ENCODE measurements at regions not wholly inside any gene's neighbourhood (a gene's known extent, or its start where the extent isn't known, plus 50 kb on each side); places are given as distances from the start of the nearest gene placed in this dataset.

DNA sequence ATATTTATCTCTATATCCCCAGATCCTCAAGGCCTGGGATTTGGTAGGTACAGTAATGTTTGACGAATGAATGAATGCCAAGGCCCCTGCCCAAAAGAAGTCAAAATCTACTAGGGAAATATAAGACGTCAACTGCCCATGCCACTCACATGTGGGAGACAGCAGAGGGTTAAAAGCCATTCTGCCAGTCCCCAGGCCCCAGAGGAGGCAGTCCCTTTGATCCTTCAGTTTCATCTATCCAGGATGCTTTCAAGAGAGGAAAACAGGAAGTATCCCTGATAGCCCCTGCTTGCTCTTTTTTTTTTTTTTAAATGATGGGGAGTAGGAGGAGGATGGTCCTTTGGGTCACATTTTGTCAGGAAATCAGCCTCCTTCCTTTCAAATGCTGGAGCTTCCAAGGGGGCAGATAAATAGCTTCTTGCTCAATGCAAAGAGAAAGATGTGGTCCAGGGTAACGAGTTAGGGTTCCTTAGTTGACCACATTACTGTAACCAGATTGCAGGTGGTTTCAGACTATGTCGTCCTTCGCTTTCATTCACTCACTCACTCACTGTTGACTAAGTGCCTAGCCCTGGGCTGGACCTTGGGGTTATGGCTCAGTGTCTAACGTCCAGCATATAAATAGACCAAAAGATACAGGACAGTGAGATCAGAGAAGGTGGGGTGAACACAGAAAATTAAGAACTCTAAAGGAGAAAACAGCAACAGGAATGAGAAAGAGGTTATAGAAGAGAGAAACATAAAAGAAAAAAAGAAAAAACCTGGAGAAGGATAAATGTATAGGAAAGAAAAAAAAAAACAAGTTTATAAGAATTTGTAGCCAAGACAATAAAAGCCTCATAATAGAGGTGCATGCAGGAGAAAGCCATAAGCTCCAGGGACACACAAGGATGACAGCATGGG lies 64.6 kb upstream of the PIM1 start:
- peak overlapping the region in 1 of 2 donors; percentile 85 for H3K27ac ChIP-seq
- H3K36me3 ChIP-seq: no peaks in the 10 kb centered on the region
- no peaks in the 10 kb centered on the region for H3K27me3 ChIP-seq
- no peak for DNase-seq
- no peak overlapping the region for H3K4me3 ChIP-seq
- intact Hi-C loops (cut with DNase I; ENCODE audit: low total_unique reads): no loop called here
- no peaks in the 10 kb centered on the region for H3K9me3 ChIP-seq
- TF ChIP-seq, protein P1, sequence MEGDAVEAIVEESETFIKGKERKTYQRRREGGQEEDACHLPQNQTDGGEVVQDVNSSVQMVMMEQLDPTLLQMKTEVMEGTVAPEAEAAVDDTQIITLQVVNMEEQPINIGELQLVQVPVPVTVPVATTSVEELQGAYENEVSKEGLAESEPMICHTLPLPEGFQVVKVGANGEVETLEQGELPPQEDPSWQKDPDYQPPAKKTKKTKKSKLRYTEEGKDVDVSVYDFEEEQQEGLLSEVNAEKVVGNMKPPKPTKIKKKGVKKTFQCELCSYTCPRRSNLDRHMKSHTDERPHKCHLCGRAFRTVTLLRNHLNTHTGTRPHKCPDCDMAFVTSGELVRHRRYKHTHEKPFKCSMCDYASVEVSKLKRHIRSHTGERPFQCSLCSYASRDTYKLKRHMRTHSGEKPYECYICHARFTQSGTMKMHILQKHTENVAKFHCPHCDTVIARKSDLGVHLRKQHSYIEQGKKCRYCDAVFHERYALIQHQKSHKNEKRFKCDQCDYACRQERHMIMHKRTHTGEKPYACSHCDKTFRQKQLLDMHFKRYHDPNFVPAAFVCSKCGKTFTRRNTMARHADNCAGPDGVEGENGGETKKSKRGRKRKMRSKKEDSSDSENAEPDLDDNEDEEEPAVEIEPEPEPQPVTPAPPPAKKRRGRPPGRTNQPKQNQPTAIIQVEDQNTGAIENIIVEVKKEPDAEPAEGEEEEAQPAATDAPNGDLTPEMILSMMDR (IDR thresholded peaks at IDR 0.05): no peak
- TF ChIP-seq POLR2A (IDR thresholded peaks at IDR 0.05): no peak
- H3K4me1 ChIP-seq: peaks cover 5 to 17% of the 10 kb centered on the region in 2 donors

DNA sequence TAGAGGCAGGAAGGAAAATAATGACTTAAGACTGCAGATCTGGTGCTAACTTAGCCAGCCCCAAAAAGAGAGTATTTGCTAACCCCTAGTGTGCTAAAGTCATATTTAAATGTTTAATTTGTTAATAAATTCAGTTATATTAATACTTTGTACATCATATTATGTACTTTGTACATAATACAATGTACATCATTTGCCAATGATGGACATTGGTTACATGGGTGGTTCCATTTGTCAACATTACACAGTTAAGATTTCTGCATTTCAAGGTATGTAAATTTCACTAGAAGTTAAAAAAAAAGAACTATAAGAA lies 63.9 kb upstream of the PIM1 start:
- no peaks in the 10 kb centered on the region for H3K9me3 ChIP-seq

DNA sequence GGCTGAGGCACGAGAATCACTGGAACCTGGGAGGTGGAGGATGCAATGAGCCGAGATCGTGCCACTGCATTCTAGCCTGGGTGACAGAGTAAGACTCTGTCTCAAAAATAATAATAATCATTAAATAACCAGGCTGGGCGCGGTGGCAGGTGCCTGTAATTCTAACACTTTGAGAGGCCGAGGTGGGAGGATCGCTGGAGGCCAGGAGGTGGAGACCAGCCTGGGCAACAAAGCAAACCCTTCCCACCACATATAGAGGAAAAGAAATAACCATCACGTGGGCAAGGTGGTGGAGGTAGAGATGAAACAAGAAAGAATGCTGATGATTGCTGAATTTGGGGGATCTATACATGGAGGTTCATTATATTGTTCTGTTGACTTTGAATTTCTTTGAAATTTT lies 63.4 kb upstream of the PIM1 start:
- Histone ChIP-seq H3K4me3 (no peak overlapping the region), H3K4me1 (peaks cover 5 to 19% of the 10 kb centered on the region in 2 donors), H3K27me3 (no peaks in the 10 kb centered on the region), H3K9me3 (no peaks in the 10 kb centered on the region), H3K27ac (no peak overlapping the region), H3K36me3 (no peaks in the 10 kb centered on the region)
- no peak for DNase-seq
- TF ChIP-seq, protein P1 (IDR thresholded peaks at IDR 0.05): no peak
- TF ChIP-seq POLR2A (IDR thresholded peaks at IDR 0.05): no peak
- intact Hi-C loops (cut with DNase I; ENCODE audit: low total_unique reads): no loop called here

More for the DNA sequence above, 63.9 kb upstream of the PIM1 start:
- Histone ChIP-seq H3K27me3 (no peaks in the 10 kb centered on the region), H3K27ac (no peak overlapping the region), H3K4me3 (no peak overlapping the region), H3K4me1 (peaks cover 5 to 19% of the 10 kb centered on the region in 2 donors), H3K36me3 (no peaks in the 10 kb centered on the region)
- TF ChIP-seq POLR2A (IDR thresholded peaks at IDR 0.05): no peak
- TF ChIP-seq, protein P1 (IDR thresholded peaks at IDR 0.05): no peak
- no peak for DNase-seq
- intact Hi-C loops (cut with DNase I; ENCODE audit: low total_unique reads): no loop called here

DNA sequence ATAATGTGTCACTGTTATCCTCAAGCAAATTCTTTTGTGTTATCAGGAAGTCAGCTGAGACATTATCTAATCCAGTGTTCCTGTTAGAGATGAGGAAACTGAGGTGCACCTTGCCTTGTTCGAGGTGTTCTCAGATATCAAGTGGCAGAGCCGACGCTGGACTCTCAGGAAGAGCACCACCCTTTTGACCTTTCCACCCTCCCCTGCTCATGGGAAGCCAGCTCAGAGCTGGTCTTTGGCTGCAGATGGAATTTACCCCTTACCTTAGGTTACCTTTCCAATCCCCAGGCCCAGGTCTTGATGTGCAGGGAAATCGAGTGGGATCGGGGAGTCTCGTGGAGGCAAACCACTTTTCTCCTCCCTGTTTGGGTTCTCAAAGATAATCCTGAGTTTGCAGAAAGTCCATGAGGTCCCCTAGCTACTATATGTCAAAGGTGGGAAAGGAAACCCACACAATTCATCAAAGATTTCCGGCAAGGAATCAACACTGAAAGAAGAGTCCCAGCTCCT lies 62.9 kb upstream of the PIM1 start:
- TF ChIP-seq, protein P1 (IDR thresholded peaks at IDR 0.05): no peak
- no peak for TF ChIP-seq POLR2A (IDR thresholded peaks at IDR 0.05)
- DNase-seq: no peak
- no peaks in the 10 kb centered on the region for H3K36me3 ChIP-seq
- intact Hi-C loops (cut with DNase I; ENCODE audit: low total_unique reads): no loop called here
- H3K27ac ChIP-seq: no peak overlapping the region
- peaks cover 5 to 19% of the 10 kb centered on the region in 2 donors for H3K4me1 ChIP-seq
- no peaks in the 10 kb centered on the region for H3K9me3 ChIP-seq
- H3K4me3 ChIP-seq: no peak overlapping the region
- H3K27me3 ChIP-seq: no peaks in the 10 kb centered on the region

DNA sequence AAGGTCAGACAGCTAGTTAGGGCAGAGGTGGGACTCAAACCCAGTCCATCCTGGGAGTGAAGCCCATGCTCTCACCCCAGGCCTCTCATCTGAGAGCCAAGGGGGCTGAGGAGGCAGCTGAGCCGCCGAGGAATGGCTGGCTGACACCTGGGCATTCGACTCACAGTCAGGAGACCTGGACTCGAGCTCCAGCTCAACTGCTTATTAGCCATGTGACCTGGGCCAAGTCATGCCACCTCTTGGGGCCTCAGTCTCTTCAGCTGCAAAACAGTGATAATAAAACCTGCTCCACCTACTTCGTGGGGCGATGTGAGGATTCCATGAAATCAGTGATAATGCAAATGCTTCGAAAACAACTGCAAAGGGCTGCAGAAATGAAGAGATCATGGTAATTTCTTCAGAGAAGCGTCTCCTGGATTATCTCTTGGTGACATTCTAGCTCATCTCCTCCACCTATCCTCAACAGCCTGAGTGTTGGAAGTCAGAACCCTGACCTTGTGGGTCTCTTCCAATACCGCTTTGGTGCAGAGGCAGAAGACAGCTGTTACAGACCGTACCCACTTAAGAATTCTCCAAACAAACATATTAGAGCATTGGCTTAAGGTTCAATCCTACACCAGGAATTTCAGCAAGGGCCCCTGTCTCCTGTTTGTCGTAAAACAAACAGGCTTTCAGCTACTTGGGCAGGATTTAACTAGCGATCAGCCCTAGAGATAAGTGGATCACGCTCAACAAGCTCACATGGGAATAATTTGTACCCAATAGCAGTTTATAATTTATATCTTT lies 60.0 kb upstream of the PIM1 start:
- no peak for DNase-seq

More for the DNA sequence above, 60.0 kb upstream of the PIM1 start:
- no peaks in the 10 kb centered on the region for H3K9me3 ChIP-seq
- intact Hi-C loops (cut with DNase I; ENCODE audit: low total_unique reads): no loop called here
- peaks cover 5% of the 10 kb centered on the region in 2 donors for H3K4me1 ChIP-seq
- H3K36me3 ChIP-seq: no peaks in the 10 kb centered on the region
- H3K27ac ChIP-seq: peak overlapping the region; percentile 62 to 73
- H3K4me3 ChIP-seq: no peak overlapping the region
- no peaks in the 10 kb centered on the region for H3K27me3 ChIP-seq
- TF ChIP-seq, protein P1 (IDR thresholded peaks at IDR 0.05): no peak
- no peak for TF ChIP-seq POLR2A (IDR thresholded peaks at IDR 0.05)
